ENCODE measurements at regions not wholly inside any gene's neighbourhood (a gene's known extent, or its start where the extent isn't known, plus 50 kb on each side); places are given as distances from the start of the nearest gene placed in this dataset.
A peak's percentile ranks its signal among the peaks of the same experiment; 100 is the strongest.

DNA sequence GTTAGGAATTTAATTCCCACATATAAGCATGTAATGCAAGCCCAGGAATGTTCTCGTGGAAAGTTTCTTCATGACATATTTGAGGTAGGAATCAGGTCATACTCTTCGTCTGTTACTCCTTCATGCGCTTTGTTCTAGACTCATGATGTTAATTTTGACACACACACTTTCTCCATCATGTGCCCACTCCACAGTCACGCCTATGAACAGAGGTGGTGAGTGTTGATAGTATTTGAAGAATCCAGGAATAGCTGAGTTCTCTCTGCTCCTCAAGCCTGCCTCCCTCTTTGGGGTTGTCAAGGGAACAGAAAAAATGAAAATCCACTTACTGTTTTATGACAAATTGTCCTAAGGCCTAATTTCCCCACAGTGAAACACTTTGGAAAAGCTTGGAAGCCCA lies 117.3 kb upstream of the SERPINE2 start:
- Histone ChIP-seq H3K9me3 (ENCODE audit: insufficient read depth, low read depth, low read length) (no peaks in the 10 kb centered on the region), H3K9ac (ENCODE audit: low read length) (no peak overlapping the region), H4K20me1 (ENCODE audit: insufficient read depth, low read length) (no peaks in the 10 kb centered on the region), H3K79me2 (ENCODE audit: insufficient read depth, low read length) (no peaks in the 10 kb centered on the region), H3K4me2 (ENCODE audit: low read length) (no peak overlapping the region), H3K36me3 (ENCODE audit: insufficient read depth, low read length) (no peaks in the 10 kb centered on the region), H3K4me1 (ENCODE audit: insufficient read depth, low read length) (peaks cover 8% of the 10 kb centered on the region), H2AFZ (ENCODE audit: low read depth, low read length) (no peak overlapping the region), H3K27me3 (ENCODE audit: insufficient read depth, low read length) (no peaks in the 10 kb centered on the region), H3K4me3 (ENCODE audit: insufficient read depth, low read depth, low read length) (no peak overlapping the region), H3K27ac (ENCODE audit: low read depth, low read length) (no peak overlapping the region)
- Mint-ChIP-seq H3K27me3 (ENCODE audit: low read depth, unreplicated experiment) (no peaks in the 10 kb centered on the region), H3K4me1 (ENCODE audit: low read depth, unreplicated experiment) (peaks cover 10% of the 10 kb centered on the region), H3K9me3 (ENCODE audit: unreplicated experiment) (no peaks in the 10 kb centered on the region), H3K36me3 (ENCODE audit: low read depth, unreplicated experiment) (no peaks in the 10 kb centered on the region), H3K27ac (ENCODE audit: unreplicated experiment) (peak overlapping the region; percentile 75), H3K4me3 (ENCODE audit: unreplicated experiment) (no peak overlapping the region)
- no peak for TF ChIP-seq EZH2 (IDR thresholded peaks at IDR 0.05; ENCODE audit: insufficient read depth, low read length)
- DNase-seq (ENCODE audit: low read depth) (no peak), FAIRE-seq (no peak)

DNA sequence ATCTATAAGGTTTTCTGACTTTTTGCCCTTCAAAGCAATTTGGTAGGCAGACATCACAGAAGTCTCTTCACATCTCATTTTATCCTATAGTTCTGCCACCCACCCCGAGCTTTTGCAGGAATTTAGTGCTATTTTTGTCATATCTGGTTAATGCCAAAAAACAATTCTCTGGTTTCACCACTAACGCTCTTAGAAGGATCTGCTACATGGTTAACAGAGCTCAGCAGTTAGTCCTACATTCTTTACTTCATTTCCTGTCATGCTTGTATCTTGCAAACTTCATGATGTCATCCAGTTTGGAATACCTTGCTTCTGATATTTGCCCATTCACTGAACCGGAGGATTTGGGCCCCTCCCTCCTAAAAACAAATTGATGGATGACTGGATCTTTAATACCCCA lies 116.8 kb upstream of the SERPINE2 start:
- no peaks in the 10 kb centered on the region for H4K20me1 ChIP-seq (ENCODE audit: insufficient read depth, low read length)
- Mint-ChIP-seq H3K27ac (ENCODE audit: unreplicated experiment) (peak overlapping the region; percentile 75), H3K4me3 (ENCODE audit: unreplicated experiment) (no peak overlapping the region), H3K27me3 (ENCODE audit: low read depth, unreplicated experiment) (no peaks in the 10 kb centered on the region), H3K9me3 (ENCODE audit: unreplicated experiment) (no peaks in the 10 kb centered on the region), H3K4me1 (ENCODE audit: low read depth, unreplicated experiment) (peaks cover 10% of the 10 kb centered on the region), H3K36me3 (ENCODE audit: low read depth, unreplicated experiment) (no peaks in the 10 kb centered on the region)
- H3K36me3 ChIP-seq (ENCODE audit: insufficient read depth, low read length) = no peaks in the 10 kb centered on the region
- no peak overlapping the region for H3K4me3 ChIP-seq (ENCODE audit: insufficient read depth, low read depth, low read length)
- H3K4me1 ChIP-seq (ENCODE audit: insufficient read depth, low read length) = peaks cover 3% of the 10 kb centered on the region
- H3K27ac ChIP-seq (ENCODE audit: low read depth, low read length) = no peak overlapping the region
- no peaks in the 10 kb centered on the region for H3K9me3 ChIP-seq (ENCODE audit: insufficient read depth, low read depth, low read length)
- TF ChIP-seq, protein P1, sequence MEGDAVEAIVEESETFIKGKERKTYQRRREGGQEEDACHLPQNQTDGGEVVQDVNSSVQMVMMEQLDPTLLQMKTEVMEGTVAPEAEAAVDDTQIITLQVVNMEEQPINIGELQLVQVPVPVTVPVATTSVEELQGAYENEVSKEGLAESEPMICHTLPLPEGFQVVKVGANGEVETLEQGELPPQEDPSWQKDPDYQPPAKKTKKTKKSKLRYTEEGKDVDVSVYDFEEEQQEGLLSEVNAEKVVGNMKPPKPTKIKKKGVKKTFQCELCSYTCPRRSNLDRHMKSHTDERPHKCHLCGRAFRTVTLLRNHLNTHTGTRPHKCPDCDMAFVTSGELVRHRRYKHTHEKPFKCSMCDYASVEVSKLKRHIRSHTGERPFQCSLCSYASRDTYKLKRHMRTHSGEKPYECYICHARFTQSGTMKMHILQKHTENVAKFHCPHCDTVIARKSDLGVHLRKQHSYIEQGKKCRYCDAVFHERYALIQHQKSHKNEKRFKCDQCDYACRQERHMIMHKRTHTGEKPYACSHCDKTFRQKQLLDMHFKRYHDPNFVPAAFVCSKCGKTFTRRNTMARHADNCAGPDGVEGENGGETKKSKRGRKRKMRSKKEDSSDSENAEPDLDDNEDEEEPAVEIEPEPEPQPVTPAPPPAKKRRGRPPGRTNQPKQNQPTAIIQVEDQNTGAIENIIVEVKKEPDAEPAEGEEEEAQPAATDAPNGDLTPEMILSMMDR (IDR thresholded peaks at IDR 0.05; ENCODE audit: insufficient read depth, low read depth, low read length) = no peak
- no peak for TF ChIP-seq EZH2 (IDR thresholded peaks at IDR 0.05; ENCODE audit: insufficient read depth, low read length)
- H3K4me2 ChIP-seq (ENCODE audit: low read length) = peak overlapping the region; percentile 32
- H3K79me2 ChIP-seq (ENCODE audit: insufficient read depth, low read length) = no peaks in the 10 kb centered on the region
- H3K27me3 ChIP-seq (ENCODE audit: insufficient read depth, low read length) = no peaks in the 10 kb centered on the region
- DNase-seq (ENCODE audit: low read depth) (peak; percentile 65), FAIRE-seq (peak; percentile 52)
- no peak overlapping the region for H3K9ac ChIP-seq (ENCODE audit: low read length)
- H2AFZ ChIP-seq (ENCODE audit: low read depth, low read length) = no peak overlapping the region

DNA sequence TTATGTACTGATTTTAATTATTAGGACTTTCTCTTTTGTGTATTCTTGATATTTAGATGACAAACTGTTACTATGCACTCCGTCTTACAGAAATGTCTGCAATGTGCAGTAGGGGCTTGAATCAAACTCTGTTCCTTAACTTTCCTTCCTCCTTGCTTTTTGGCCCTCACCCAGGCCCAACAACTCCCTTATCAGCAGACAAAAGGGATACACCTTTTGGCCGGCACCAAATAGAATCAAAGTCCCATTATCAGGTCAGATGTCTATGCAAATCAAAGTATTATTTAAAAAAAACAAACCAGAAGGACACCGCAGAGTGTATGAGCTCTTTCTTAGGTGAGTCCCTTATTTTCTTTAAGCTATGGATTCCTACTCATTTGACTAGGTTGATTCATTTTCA lies 116.3 kb upstream of the SERPINE2 start:
- no peak overlapping the region for H3K4me3 Mint-ChIP-seq (ENCODE audit: unreplicated experiment)
- Histone ChIP-seq H3K4me1 (ENCODE audit: insufficient read depth, low read length) (no peaks in the 10 kb centered on the region), H4K20me1 (ENCODE audit: insufficient read depth, low read length) (no peaks in the 10 kb centered on the region), H3K9me3 (ENCODE audit: insufficient read depth, low read depth, low read length) (no peaks in the 10 kb centered on the region), H3K4me2 (ENCODE audit: low read length) (no peak overlapping the region), H3K27ac (ENCODE audit: low read depth, low read length) (no peak overlapping the region), H3K4me3 (ENCODE audit: insufficient read depth, low read depth, low read length) (no peak overlapping the region), H3K36me3 (ENCODE audit: insufficient read depth, low read length) (no peaks in the 10 kb centered on the region), H3K27me3 (ENCODE audit: insufficient read depth, low read length) (no peaks in the 10 kb centered on the region), H3K9ac (ENCODE audit: low read length) (no peak overlapping the region), H3K79me2 (ENCODE audit: insufficient read depth, low read length) (no peaks in the 10 kb centered on the region), H2AFZ (ENCODE audit: low read depth, low read length) (no peak overlapping the region)
- TF ChIP-seq EZH2 (IDR thresholded peaks at IDR 0.05; ENCODE audit: insufficient read depth, low read length) = no peak
- TF ChIP-seq, protein P1 (IDR thresholded peaks at IDR 0.05; ENCODE audit: insufficient read depth, low read depth, low read length) = no peak
- H3K4me1 Mint-ChIP-seq (ENCODE audit: low read depth, unreplicated experiment) = peaks cover 10% of the 10 kb centered on the region
- H3K27ac Mint-ChIP-seq (ENCODE audit: unreplicated experiment) = no peak overlapping the region
- no peaks in the 10 kb centered on the region for H3K27me3 Mint-ChIP-seq (ENCODE audit: low read depth, unreplicated experiment)
- FAIRE-seq (no peak), DNase-seq (ENCODE audit: low read depth) (no peak)
- no peaks in the 10 kb centered on the region for H3K36me3 Mint-ChIP-seq (ENCODE audit: low read depth, unreplicated experiment)
- no peaks in the 10 kb centered on the region for H3K9me3 Mint-ChIP-seq (ENCODE audit: unreplicated experiment)

Data from astrocyte (in vitro differentiated cells and primary cell).